ENCODE measurements at regions not wholly inside any gene's neighbourhood (a gene's known extent, or its start where the extent isn't known, plus 50 kb on each side); places are given as distances from the start of the nearest gene placed in this dataset.

GRCh38 chr4:138070816-138071215, 171.3 kb downstream of the SLC7A11 start:
- ChIA-PET POLR2A (no interaction called here), SMC1A (ENCODE audit: uncharacterized antibody, unreplicated experiment) (interaction anchor here (0.6 to 1.7 kb wide), 2 partner anchors 10 to 416 kb away, joined by 3 to 4 read pairs; no protein-coding TSS in a partner anchor), RAD21 (ENCODE audit: unreplicated experiment) (no interaction called here), CTCF (no interaction called here)
- no peak overlapping the region for H3K4me3 ChIP-seq
- no peak overlapping the region for H3K4me2 ChIP-seq (ENCODE audit: control insufficient read depth, insufficient read depth)
- H2AFZ ChIP-seq (ENCODE audit: control insufficient read depth, low read depth, low read length) = no peak overlapping the region
- no peaks in the 10 kb centered on the region for H3K9me3 ChIP-seq (replicated peaks; ENCODE audit: control insufficient read depth, insufficient read depth, low read length)
- in situ Hi-C loops (cut with MboI) = no loop called here
- 45% methylated on average over 2 of the region's 2 CpGs for WGBS (ENCODE audit: insufficient coverage, insufficient replicate concordance, low lambda C conversion rate, missing lambda C conversion rate)
- no peak for TF ChIP-seq BHLHE40 (IDR thresholded peaks at IDR 0.05; ENCODE audit: borderline replicate concordance in 1 of 2, low read depth in 2 of 2, low read length in 1 of 2)
- TF ChIP-seq, protein P1, sequence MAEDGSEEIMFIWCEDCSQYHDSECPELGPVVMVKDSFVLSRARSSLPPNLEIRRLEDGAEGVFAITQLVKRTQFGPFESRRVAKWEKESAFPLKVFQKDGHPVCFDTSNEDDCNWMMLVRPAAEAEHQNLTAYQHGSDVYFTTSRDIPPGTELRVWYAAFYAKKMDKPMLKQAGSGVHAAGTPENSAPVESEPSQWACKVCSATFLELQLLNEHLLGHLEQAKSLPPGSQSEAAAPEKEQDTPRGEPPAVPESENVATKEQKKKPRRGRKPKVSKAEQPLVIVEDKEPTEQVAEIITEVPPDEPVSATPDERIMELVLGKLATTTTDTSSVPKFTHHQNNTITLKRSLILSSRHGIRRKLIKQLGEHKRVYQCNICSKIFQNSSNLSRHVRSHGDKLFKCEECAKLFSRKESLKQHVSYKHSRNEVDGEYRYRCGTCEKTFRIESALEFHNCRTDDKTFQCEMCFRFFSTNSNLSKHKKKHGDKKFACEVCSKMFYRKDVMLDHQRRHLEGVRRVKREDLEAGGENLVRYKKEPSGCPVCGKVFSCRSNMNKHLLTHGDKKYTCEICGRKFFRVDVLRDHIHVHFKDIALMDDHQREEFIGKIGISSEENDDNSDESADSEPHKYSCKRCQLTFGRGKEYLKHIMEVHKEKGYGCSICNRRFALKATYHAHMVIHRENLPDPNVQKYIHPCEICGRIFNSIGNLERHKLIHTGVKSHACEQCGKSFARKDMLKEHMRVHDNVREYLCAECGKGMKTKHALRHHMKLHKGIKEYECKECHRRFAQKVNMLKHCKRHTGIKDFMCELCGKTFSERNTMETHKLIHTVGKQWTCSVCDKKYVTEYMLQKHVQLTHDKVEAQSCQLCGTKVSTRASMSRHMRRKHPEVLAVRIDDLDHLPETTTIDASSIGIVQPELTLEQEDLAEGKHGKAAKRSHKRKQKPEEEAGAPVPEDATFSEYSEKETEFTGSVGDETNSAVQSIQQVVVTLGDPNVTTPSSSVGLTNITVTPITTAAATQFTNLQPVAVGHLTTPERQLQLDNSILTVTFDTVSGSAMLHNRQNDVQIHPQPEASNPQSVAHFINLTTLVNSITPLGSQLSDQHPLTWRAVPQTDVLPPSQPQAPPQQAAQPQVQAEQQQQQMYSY (CRISPR knock-in tag; IDR thresholded peaks at IDR 0.05) = no peak
- no peak for TF ChIP-seq ESRRA (IDR thresholded peaks at IDR 0.05; ENCODE audit: low read length)
- TF ChIP-seq PBX3 (IDR thresholded peaks at IDR 0.05; ENCODE audit: insufficient replicate concordance, low read depth, low read length) = no peak
- no peak for TF ChIP-seq POLR2AphosphoS5 (IDR thresholded peaks at IDR 0.05; ENCODE audit: low read length)
- H3K27ac ChIP-seq (ENCODE audit: control insufficient read depth, insufficient read depth) = no peak overlapping the region
- H3K27me3 ChIP-seq (replicated peaks in 1 of 2; ENCODE audit: control insufficient read depth in 2 of 2, insufficient read depth in 2 of 2, low read length in 1 of 2) = no peaks in the 10 kb centered on the region
- DNase-seq (ENCODE audit: low read depth, low spot score) = no peak
- H3K4me1 ChIP-seq (ENCODE audit: control insufficient read depth, insufficient read depth, low read length) = no peaks in the 10 kb centered on the region
- H3K9ac ChIP-seq (ENCODE audit: control insufficient read depth, insufficient read depth, low read length) = no peak overlapping the region
- H3K79me2 ChIP-seq (ENCODE audit: control insufficient read depth, insufficient read depth, low read length) = no peaks in the 10 kb centered on the region
- no peaks in the 10 kb centered on the region for H4K20me1 ChIP-seq (ENCODE audit: control insufficient read depth, insufficient read depth)
- ATAC-seq = no peak
- no peaks in the 10 kb centered on the region for H3K36me3 ChIP-seq (ENCODE audit: control insufficient read depth in 2 of 2, insufficient read depth in 2 of 2, low read length in 1 of 2)
- no peak for FAIRE-seq
- no TSS peak for BruUV-seq (replicated peaks)
- intact Hi-C loops (cut with micrococcal nuclease; ENCODE audit: unreplicated experiment) = no loop called here

All from GM12878 (cell line).